Mesothelial cell of epicardium (in vitro differentiated cells): ENCODE measurements at regions not wholly inside any gene's neighbourhood (a gene's known extent, or its start where the extent isn't known, plus 50 kb on each side); places are given as distances from the start of the nearest gene placed in this dataset.
"Not testable (repeated sequence)": the region's sequence is repeated elsewhere in the genome, so short reads cannot be mapped to it uniquely, and the experiment has no call there.

Source experiments
- DNase-seq, 2 experiments: peaks; one replicate each; pipeline ENCODE4 v3.0.0; 2021; ENCODE audit warnings: low spot score in 2 of 2; ENCODE audit not compliant: unreplicated experiment in 2 of 2
- H3K27ac Mint-ChIP-seq: 2 replicates; pipeline ENCODE4 v1.8.0; 2021; ENCODE audit warnings: mixed read lengths
- H3K27me3 Mint-ChIP-seq: 2 replicates; pipeline ENCODE4 v1.8.0; 2021; ENCODE audit warnings: low read depth, mixed read lengths
- H3K36me3 Mint-ChIP-seq: 2 replicates; pipeline ENCODE4 v1.8.0; 2021; ENCODE audit warnings: mixed read lengths
- H3K4me1 Mint-ChIP-seq: 2 replicates; pipeline ENCODE4 v1.8.0; 2021; ENCODE audit warnings: mixed read lengths
- H3K4me3 Mint-ChIP-seq: 2 replicates; pipeline ENCODE4 v1.8.0; 2021; ENCODE audit warnings: mild to moderate bottlenecking, moderate library complexity, mixed read lengths
- H3K9me3 Mint-ChIP-seq: 2 replicates; pipeline ENCODE4 v1.8.0; 2021; ENCODE audit warnings: mixed read lengths
- TF ChIP-seq, protein P1 (sequence below): fragments of 200-600 bp; sonication (generic); IDR thresholded peaks from one replicate; pipeline ENCODE4 v1.5.0; 2021; ENCODE audit warnings: antibody characterized with exemption; ENCODE audit not compliant: unreplicated experiment

DNA sequence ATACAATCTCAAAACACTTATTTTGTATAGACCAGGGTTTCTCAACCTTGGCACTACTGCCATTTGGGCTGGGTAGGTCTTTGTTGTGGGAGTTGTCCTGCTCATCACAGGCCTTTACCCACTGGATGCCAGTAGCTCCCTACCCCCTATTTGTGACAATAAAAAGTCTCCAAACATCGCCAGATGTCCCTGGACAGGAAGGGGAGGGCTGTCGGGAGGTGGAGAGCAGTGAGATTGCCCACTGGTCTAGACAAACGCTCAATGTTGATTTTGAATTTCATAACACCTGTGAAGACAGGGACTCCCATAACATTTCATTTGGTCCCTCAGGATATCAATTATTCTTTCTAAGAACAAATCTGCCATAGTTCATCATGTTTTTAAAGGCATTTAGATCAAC lies 151.7 kb upstream of the PTPRG start:
- Mint-ChIP-seq H3K4me1 (no peaks in the 10 kb centered on the region), H3K27ac (no peak overlapping the region), H3K27me3 (peaks cover 5% of the 10 kb centered on the region), H3K4me3 (no peak overlapping the region), H3K36me3 (no peaks in the 10 kb centered on the region), H3K9me3 (no peaks in the 10 kb centered on the region)
- no peak for DNase-seq
- TF ChIP-seq, protein P1, sequence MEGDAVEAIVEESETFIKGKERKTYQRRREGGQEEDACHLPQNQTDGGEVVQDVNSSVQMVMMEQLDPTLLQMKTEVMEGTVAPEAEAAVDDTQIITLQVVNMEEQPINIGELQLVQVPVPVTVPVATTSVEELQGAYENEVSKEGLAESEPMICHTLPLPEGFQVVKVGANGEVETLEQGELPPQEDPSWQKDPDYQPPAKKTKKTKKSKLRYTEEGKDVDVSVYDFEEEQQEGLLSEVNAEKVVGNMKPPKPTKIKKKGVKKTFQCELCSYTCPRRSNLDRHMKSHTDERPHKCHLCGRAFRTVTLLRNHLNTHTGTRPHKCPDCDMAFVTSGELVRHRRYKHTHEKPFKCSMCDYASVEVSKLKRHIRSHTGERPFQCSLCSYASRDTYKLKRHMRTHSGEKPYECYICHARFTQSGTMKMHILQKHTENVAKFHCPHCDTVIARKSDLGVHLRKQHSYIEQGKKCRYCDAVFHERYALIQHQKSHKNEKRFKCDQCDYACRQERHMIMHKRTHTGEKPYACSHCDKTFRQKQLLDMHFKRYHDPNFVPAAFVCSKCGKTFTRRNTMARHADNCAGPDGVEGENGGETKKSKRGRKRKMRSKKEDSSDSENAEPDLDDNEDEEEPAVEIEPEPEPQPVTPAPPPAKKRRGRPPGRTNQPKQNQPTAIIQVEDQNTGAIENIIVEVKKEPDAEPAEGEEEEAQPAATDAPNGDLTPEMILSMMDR: no peak

DNA sequence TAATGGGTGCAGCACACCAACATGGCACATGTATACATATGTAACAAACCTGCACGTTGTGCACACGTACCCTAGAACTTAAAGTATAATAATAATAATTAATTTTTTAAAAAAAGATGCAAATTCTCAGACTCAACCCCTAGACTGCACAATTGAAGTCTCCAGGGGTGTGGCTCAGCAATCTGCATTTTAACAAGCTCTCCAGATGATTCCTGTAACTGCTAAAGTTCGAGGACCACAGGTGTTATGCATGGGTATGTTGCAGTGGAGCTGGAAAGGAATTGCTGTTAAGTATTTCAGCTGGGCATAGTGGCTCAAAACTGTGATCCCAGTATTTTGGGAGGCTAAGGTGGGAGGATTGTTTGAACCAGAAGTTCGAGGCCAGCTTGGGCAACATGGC lies 151.0 kb upstream of the PTPRG start:
- not testable (repeated sequence) for H3K36me3 Mint-ChIP-seq, H3K4me3 Mint-ChIP-seq, DNase-seq, H3K9me3 Mint-ChIP-seq, H3K27ac Mint-ChIP-seq, H3K4me1 Mint-ChIP-seq, H3K27me3 Mint-ChIP-seq

DNA sequence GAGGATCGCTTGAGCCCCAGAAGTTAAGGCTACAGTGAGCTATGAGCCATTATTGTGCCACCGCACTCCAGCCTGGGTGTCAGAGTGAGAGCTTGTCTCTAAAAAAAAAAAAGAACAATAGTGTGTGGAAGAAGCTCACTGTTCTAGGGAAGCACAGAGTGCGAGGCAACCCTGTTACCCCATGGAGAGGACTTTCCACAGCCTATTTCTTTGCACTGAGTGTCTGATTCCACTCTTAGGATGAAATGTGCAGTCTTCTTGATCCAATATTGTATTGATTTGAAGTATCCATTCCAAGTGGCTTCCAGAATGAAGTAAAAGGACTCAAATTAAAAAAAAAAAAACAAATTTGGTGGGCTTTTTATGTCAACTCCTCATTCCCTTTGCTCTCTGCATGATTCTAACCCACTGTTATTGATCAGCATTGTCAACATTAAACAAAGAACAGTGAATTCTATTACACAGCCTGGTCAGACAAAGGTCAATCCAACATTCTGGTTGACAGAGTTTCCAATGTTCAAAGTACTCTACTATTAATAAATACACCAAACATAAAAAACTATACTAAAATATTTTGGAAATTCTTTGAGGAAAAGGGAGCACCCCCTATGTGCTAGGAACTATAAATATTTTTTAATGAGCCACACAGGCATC lies 150.2 kb upstream of the PTPRG start:
- TF ChIP-seq, protein P1: no peak
- H3K9me3 Mint-ChIP-seq: no peaks in the 10 kb centered on the region
- H3K27ac Mint-ChIP-seq: no peak overlapping the region
- no peaks in the 10 kb centered on the region for H3K36me3 Mint-ChIP-seq
- no peaks in the 10 kb centered on the region for H3K4me1 Mint-ChIP-seq
- DNase-seq: no peak
- H3K4me3 Mint-ChIP-seq: no peak overlapping the region
- peaks cover 5% of the 10 kb centered on the region for H3K27me3 Mint-ChIP-seq

DNA sequence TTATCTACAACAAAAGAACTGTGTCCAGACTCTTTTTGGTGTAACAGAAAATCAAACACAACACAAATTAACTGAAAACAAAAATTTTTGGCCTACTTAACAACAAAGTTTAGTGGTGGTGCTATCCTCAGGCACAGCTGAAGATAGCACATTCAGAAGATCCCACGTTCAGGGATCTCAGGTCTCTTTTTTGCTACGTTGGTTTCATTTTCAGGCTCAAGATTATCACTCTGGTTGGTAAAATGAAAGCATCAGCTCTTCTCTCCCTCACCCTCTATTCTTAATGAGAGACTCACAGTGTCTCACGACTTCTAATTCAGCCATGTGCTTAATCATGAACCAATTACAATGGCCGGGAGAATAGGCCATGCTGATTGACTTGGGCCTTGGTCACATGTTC lies 146.9 kb upstream of the PTPRG start:
- no peak overlapping the region for H3K27ac Mint-ChIP-seq
- H3K9me3 Mint-ChIP-seq: no peaks in the 10 kb centered on the region
- TF ChIP-seq, protein P1: no peak
- no peaks in the 10 kb centered on the region for H3K4me1 Mint-ChIP-seq
- no peak for DNase-seq
- H3K36me3 Mint-ChIP-seq: no peaks in the 10 kb centered on the region
- H3K4me3 Mint-ChIP-seq: no peak overlapping the region
- peaks cover 7% of the 10 kb centered on the region for H3K27me3 Mint-ChIP-seq

DNA sequence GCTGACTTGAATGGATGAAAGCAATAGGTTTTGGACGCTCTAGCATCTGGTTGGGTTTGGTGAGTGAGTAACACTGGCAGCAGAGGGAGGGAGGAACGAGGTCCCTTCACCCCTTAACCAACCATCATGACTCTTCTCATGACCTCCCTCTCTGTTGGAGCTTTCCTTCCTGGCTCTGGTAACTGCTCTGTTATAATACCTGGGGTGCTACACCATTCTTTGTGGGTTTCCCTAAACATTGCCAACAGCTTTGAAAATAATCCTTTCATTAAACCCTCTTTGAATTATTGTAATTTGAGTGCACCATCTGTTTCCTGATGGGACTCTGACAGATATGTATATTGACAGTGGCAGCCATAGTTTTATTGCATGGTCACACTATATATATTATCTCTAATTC lies 146.2 kb upstream of the PTPRG start:
- Mint-ChIP-seq H3K9me3 (no peaks in the 10 kb centered on the region), H3K27ac (no peak overlapping the region), H3K36me3 (no peaks in the 10 kb centered on the region), H3K4me3 (no peak overlapping the region), H3K27me3 (peaks cover 7% of the 10 kb centered on the region), H3K4me1 (no peaks in the 10 kb centered on the region)
- TF ChIP-seq, protein P1: no peak
- no peak for DNase-seq

DNA sequence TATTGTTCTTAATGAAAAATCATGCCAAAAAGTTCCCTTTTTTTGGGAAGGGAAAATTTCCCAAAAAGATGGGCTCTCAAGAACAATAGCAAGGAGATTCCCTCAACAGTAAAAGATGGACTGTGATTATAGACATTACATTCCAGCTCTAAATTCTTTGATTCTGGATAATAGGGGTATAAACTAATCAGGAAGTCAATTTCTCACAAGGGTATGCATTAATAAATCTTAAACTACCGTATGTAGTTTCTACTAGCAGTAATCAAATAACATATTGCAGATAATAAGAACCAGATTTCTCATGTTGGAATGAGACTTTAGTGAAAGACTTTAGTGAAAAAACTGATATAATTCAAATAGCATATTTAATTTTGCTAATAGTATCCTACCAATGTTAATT lies 144.8 kb upstream of the PTPRG start:
- TF ChIP-seq, protein P1: no peak
- H3K9me3 Mint-ChIP-seq: no peaks in the 10 kb centered on the region
- H3K27ac Mint-ChIP-seq: no peak overlapping the region
- peaks cover 5% of the 10 kb centered on the region for H3K27me3 Mint-ChIP-seq
- no peaks in the 10 kb centered on the region for H3K36me3 Mint-ChIP-seq
- DNase-seq: no peak
- no peak overlapping the region for H3K4me3 Mint-ChIP-seq
- H3K4me1 Mint-ChIP-seq: no peaks in the 10 kb centered on the region
